GM21381 (cell line): ENCODE measurements at regions not wholly inside any gene's neighbourhood (a gene's known extent, or its start where the extent isn't known, plus 50 kb on each side); places are given as distances from the start of the nearest gene placed in this dataset.
A peak's percentile ranks its signal among the peaks of the same experiment; 100 is the strongest.
"Not testable (repeated sequence)": the region's sequence is repeated elsewhere in the genome, so short reads cannot be mapped to it uniquely, and the experiment has no call there.

Source experiments
- ATAC-seq: cut with Tn5 transposase; IDR thresholded peaks from one replicate; pipeline ENCODE4 v1.9.1; 2021; ENCODE audit warnings: mild to moderate bottlenecking, moderate library complexity; ENCODE audit not compliant: unreplicated experiment

- ATAC-seq: peak; percentile 60
These were observed 57.6 kb upstream of the BBX start for GRCh38 chr3:107465064-107465631.

GRCh38 chr3:107468782-107469181 lies 54.0 kb upstream of the BBX start:
- ATAC-seq: no peak

GRCh38 chr3:107470496-107470895 lies 52.3 kb upstream of the BBX start:
- not testable (repeated sequence) for ATAC-seq
